ENCODE measurements at regions not wholly inside any gene's neighbourhood (a gene's known extent, or its start where the extent isn't known, plus 50 kb on each side); places are given as distances from the start of the nearest gene placed in this dataset.
A peak's percentile ranks its signal among the peaks of the same experiment; 100 is the strongest.

- H3K4me3 ChIP-seq (replicated peaks in 1 of 2; ENCODE audit: low read depth in 2 of 2, low read length in 2 of 2): no peak overlapping the region
- TF ChIP-seq CTCF (IDR thresholded peaks at IDR 0.05; ENCODE audit: low read depth, low read length): no peak
- DNase-seq (ENCODE audit: low read depth in 2 of 2): no peak
Measured at GRCh38 chr3:76321614-76322013, 536.3 kb upstream of the ZNF717 start.

DNA sequence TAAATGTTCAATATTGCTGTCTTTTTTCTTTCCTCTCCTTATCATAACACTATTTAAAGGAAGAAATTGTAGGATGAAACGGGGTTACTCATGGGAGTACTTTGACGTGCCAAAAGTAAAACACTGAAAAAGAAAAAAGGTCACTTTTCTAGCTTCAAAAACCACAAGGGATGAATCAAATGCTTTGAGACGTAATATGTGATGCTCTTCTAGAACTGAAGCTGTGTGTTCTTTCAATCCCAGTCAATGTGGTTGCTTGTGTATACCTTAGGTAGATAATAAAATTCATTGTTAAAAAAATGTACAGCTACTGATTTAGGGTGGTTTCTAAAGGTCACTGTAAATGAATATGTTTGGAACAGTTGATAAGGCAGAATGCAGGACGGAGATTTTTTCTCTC lies 538.8 kb upstream of the ZNF717 start:
- H3K4me3 ChIP-seq (replicated peaks in 1 of 2; ENCODE audit: low read depth in 2 of 2, low read length in 2 of 2): no peak overlapping the region
- no peak for TF ChIP-seq CTCF (IDR thresholded peaks at IDR 0.05; ENCODE audit: low read depth, low read length)
- peak in 1 of 2 donors; percentile 21 for DNase-seq (ENCODE audit: low read depth in 2 of 2)

- no peak for DNase-seq (ENCODE audit: low read depth in 2 of 2)
- no peak for TF ChIP-seq CTCF (IDR thresholded peaks at IDR 0.05; ENCODE audit: low read depth, low read length)
- H3K4me3 ChIP-seq (replicated peaks in 1 of 2; ENCODE audit: low read depth in 2 of 2, low read length in 2 of 2): no peak overlapping the region
Measured at GRCh38 chr3:76345878-76346277, 560.5 kb upstream of the ZNF717 start.

DNA sequence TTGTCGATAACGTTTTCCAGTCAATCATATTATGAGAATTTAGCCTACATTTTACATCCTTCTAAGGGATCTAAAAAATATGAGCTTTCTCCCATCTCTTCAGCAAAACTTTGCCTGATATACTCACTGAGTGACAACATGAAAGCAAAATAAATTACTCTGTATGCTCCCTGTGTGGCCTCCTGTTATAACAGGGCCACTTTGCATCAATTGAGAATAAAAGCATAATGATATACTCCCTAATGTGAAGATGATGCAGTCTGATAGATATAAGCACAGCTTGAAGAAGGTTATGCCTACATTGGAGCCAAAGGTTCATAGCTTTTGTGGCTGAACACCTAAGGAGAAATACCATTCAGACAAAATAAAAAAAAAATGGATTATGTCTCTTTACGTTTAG lies 561.3 kb upstream of the ZNF717 start:
- TF ChIP-seq CTCF (IDR thresholded peaks at IDR 0.05; ENCODE audit: low read depth, low read length): no peak
- H3K4me3 ChIP-seq (replicated peaks in 1 of 2; ENCODE audit: low read depth in 2 of 2, low read length in 2 of 2): no peak overlapping the region
- no peak for DNase-seq (ENCODE audit: low read depth in 2 of 2)

GRCh38 chr3:76349715-76350480 lies 564.5 kb upstream of the ZNF717 start:
- TF ChIP-seq CTCF (IDR thresholded peaks at IDR 0.05; ENCODE audit: low read depth, low read length): no peak
- DNase-seq (ENCODE audit: low read depth in 2 of 2): no peak
- H3K4me3 ChIP-seq (replicated peaks in 1 of 2; ENCODE audit: low read depth in 2 of 2, low read length in 2 of 2): no peak overlapping the region

DNA sequence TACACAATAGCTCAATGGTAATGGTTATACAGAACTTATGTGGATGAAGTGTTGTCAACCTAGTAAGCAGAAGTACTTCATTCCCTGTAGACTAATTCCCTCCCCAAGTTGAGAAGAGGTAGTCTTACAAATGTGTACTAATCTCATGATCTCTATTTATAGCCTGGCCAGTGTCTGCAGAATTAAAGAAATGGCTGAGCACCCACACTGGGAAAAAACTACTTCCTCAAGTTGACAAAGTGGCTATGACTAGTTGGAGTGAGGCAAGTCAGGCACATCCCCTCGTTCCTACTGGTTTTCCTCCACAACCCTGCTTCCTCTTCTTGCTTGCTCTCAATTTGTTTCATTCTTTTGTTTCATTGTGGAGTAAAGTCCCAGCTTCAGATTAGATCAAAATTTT lies 566.7 kb upstream of the ZNF717 start:
- no peak for DNase-seq (ENCODE audit: low read depth in 2 of 2)
- TF ChIP-seq CTCF (IDR thresholded peaks at IDR 0.05; ENCODE audit: low read depth, low read length): no peak
- H3K4me3 ChIP-seq (replicated peaks in 1 of 2; ENCODE audit: low read depth in 2 of 2, low read length in 2 of 2): no peak overlapping the region

All from cardiac fibroblast (primary cell).